GM19397 (cell line): ENCODE measurements at regions not wholly inside any gene's neighbourhood (a gene's known extent, or its start where the extent isn't known, plus 50 kb on each side); places are given as distances from the start of the nearest gene placed in this dataset.
"Not testable (repeated sequence)": the region's sequence is repeated elsewhere in the genome, so short reads cannot be mapped to it uniquely, and the experiment has no call there.

Experiments
- ATAC-seq: cut with Tn5 transposase; IDR thresholded peaks from one replicate; pipeline ENCODE4 v1.9.1; 2021; ENCODE audit warnings: mild to moderate bottlenecking, moderate library complexity; ENCODE audit not compliant: unreplicated experiment

GRCh38 chr18:8882632-8883408 lies 177.5 kb downstream of the MTCL1 start:
- ATAC-seq: no peak

- ATAC-seq: no peak
These were observed 178.0 kb downstream of the MTCL1 start for GRCh38 chr18:8883409-8883668.

DNA sequence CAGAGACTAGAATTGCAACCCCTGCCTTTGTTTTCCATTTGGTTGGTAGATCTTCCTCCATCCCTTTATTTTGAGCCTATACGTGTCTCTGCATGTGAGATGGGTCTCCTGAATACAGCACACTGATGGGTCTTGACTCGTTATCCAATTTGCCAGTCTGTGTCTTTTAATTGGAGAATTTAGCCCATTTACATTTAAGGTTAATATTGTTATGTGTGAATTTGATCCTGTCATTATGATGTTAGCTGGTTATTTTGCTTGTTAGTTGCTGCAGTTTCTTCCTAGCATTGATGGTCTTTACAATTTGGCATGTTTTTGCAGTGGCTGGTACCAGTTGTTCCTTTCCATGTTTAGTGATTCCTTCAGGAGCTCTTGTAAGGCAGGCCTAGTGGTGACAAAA lies 182.5 kb downstream of the MTCL1 start:
- not testable (repeated sequence) for ATAC-seq

DNA sequence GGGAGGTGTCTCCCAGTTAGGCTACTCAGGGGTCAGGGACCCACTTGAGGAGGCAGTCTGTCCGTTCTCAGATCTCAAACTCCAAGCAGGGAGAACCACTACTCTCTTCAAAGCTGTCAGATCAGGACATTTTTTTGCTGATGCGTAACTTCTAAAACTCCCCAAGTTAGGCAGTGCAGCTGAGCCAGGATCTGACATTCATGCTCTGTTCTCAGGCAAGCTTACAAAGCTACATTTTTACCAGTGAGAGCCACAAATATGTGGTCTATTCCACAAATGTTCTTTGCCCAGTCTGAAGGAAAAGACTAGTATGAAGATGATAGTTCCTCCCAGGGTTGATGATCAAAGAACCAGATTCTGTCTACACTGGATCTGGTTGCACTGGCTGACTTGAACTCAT lies 184.1 kb downstream of the MTCL1 start:
- no peak for ATAC-seq

GRCh38 chr18:8890503-8890902 lies 185.1 kb downstream of the MTCL1 start:
- not testable (repeated sequence) for ATAC-seq

DNA sequence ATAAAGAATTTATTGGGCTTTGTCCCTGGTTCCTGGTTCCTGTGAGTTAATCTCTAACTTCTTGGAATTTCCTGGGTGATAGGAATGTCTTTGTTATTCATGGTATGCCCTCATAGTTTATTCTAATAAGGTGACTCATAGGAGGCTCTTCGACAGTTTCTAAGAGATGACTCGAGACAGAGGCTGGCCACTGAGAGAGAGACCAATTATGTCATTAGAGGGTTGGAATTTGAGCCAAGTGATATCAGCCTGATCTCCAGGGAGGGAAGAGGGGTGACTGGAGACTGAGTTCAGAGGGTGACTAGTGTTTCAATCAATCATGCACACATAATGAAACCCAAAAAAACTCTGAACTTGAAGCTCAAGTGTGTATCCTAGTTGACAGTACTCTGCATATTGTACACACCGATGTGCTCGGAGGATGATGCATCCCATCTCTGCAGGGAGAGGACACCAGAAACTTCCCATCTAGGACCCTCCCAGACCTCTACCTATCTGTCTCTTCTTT lies 185.7 kb downstream of the MTCL1 start:
- no peak for ATAC-seq

GRCh38 chr18:8893221-8893620 lies 187.9 kb downstream of the MTCL1 start:
- no peak for ATAC-seq

DNA sequence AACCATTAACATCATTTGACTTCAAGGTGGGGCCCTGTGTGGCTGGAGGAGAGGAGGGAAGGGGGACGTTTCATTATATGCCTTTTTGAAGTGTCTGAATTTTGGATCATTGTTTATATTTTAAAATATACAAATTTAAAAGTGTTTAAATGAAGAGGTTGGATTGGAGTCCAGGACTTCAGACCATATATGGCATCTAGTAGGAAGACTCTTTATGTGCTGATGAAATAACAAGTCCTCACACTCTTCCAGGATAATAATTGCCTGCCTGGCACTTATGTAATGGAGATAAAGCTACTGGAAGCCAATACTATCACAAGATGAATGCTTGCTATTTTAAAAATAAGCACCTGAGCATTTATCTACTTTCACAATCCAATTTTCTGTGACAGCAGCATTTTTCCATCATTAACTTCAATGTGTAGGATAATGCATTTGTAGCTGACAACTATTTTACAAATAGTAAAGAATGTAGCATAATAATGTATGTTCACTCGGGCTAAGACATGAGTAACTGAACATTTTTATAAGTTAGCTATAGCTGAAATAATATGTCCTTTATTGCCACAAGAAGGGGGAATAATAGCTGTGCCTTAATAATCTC lies 188.4 kb downstream of the MTCL1 start:
- ATAC-seq: no peak

DNA sequence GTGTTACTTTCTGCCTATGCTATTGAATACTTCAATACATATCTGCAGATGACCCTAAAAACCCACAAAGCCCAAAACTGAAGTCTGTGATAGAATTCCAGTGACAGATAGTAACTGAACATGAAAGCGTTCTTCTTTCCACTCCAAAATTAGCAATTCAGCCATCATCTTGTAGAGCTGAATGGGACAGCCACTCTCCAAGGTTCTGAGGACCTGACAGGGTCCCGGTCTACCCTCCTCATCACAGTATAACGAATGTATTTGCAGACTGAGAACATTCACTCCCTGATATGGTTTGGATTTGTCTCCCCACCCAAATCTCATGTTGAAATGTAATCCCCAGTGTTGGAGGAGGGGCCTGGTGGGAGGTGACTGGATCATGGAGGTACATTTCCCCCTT lies 189.5 kb downstream of the MTCL1 start:
- no peak for ATAC-seq

DNA sequence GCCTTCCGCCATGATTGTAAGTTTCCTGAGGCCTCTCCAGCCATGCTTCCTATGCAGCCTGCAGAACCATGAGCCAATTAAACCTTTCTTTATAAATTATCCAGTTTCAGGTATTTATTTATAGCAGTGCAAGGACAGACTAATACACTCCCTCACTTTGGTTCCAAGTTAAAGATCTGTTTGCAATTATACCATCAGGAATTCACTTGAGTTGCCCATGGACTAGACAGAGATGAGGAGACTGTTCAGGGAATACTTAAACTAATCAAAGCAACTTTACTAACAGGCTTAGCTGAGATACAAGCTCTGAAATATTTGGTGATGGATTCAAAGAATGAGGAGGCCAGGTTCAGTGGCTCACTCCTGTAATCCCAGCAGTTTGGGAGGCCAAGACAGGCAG lies 190.0 kb downstream of the MTCL1 start:
- no peak for ATAC-seq

DNA sequence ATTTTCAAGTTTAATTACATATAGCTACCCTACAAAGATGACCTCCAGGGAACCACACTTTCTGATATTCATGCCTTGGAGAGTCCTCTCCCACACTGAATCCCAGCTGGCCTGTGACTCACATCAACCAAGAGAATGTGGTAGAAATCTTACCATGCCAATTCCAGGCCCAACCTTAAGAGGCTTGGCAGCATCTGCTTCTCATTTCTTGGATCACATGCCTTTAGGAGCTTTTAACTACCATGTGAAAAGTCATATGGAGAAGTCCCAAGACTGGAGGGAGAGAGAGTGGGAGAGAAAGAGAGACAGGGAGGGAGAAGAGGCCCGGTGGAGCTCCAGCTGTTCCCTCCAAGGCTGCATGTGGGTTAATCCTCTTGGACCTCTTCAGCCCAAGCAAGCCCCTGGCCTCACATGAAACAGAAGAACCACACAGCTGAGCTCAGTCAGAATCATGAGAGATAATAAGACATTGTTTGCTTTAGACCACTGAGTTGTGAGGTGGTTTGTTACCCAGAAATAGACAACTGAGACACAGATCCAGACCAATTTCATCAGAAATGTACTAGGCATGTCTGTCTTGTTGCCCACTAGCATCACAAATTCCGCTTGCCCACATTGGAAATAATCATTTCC lies 190.7 kb downstream of the MTCL1 start:
- no peak for ATAC-seq

DNA sequence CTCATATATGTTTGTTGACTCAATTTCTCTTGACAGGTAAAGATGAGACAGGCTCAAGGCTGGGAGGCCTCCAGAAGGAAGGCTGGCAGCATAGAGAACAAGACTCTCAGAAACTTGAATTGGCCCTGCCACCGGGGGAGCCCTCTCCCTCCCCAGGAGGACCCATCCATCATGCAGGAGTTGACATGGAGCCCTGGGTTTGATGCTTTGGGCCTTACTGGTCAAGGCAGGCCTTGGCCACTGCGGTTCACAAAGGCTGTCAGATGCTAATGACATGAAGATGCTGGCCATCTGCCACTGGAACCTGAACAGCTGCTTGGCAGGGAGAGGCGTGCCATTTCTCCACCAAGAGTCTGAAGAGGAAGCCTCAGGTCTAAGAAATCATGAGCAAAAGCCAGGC lies 193.6 kb downstream of the MTCL1 start:
- ATAC-seq: no peak

DNA sequence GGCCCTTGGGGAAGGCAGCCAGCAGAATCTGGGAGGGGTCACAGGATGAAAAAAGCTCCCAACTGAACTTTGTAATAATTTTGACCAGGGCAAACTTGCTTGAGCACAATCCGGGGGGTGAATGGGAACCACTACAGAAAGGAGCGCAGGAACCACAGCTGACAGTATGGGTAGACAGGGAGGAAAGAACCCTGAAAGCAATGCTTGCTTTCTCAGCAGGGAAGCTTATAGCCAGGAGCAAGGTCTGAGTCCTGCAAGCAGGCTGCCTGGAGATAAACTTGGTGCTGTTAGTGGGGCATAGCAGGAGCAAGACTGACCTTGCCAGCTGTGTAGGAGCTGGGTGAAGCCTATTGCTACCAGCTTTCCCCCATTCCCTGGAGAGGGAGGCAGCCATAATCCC lies 195.2 kb downstream of the MTCL1 start:
- ATAC-seq: no peak

- no peak for ATAC-seq
These were observed 195.7 kb downstream of the MTCL1 start for GRCh38 chr18:8901019-8901418.

GRCh38 chr18:8904316-8904715 lies 198.2 kb upstream of the NDUFV2 start:
- ATAC-seq: no peak

- no peak for ATAC-seq
These were observed 193.5 kb upstream of the NDUFV2 start for GRCh38 chr18:8908792-8909510.

DNA sequence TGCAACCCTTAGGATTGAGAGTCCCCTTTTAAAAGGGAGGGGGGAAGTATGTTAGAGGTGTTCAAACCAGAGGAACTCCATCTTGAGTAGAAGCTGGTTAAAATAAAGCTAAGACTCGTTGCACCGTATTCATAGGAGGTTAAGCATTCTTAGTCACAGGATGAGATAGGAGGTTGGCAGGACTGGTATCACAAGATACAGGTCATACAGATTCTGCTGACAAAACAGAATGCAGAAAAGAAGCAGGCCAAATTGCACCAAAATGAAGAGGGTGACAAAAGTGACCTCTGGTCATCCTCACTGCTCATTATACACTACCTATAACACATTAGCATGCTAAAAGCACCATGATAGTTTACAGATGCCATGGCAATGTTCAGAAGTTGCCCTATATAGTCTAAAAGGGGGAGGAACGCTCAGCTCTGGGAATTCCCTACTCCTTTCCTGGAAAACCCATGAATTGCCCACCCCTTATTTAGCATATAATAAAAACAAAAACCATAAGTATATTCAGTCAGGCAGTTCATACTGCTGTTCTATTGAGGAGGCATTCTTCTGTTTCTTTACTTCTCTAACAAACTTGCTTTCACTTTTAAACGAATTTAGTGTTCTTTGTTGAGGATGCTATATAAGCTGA lies 192.2 kb upstream of the NDUFV2 start:
- ATAC-seq: no peak

DNA sequence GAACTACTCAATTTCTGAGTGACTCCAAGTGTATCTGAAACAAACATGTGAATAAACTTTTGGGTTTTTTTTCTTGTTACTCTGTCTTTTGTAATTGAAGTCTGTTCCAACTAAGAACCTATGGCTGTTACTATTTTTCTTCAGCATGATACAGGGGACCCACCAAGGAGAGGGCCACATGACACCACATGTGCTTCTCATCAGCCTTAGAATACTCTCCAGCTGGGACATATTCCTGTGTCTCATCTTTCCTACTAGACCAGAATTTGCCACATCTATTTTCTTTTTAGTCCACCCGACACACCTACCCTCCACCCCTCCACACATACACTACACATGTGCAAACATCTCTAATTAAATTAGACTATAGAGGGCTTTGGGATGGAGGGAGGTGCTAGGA lies 191.7 kb upstream of the NDUFV2 start:
- ATAC-seq: no peak

DNA sequence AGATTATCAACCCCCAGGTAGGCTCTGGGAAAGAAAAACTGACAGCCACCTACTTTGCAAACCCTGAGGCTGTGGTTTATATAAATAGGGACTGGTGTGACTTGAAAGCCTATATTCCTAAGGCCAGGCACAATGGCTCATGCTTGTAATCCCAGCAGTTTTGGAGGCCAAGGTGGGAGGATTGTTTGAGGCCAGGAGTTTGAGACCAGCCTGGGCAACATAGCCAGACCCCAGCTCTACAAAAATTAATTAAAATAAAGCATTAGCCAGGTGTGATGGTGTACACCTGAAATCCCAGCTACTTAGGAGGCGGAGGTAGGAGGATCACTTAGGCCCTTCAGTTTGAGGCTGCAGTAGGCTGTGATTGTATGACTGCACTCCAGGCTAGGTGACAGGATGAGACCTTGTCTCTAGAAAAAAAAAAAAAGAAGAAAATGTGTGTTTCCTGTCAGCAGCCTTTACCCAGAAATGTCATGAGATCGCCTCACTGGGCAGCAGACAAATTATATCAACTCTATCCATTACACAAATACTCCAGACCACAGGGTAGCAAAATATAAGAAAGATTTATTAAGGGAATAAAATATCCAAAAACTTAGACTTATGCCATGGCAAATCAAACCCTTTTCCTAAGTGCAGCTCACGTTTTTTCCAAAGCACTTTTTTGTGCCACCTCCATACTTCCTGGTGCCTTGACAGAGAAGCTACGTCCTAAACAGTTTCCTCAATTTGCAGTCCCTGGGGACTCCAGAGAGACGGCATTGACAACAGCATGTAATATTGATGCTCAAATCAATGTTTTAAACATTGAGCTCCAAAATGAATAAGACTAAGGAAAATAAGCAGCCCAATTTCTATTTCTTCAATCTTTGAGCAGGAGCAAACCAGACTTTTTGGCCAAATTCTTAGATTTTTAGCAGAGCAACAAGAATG lies 190.8 kb upstream of the NDUFV2 start:
- no peak for ATAC-seq
